ENCODE measurements at regions not wholly inside any gene's neighbourhood (a gene's known extent, or its start where the extent isn't known, plus 50 kb on each side); places are given as distances from the start of the nearest gene placed in this dataset.

DNA sequence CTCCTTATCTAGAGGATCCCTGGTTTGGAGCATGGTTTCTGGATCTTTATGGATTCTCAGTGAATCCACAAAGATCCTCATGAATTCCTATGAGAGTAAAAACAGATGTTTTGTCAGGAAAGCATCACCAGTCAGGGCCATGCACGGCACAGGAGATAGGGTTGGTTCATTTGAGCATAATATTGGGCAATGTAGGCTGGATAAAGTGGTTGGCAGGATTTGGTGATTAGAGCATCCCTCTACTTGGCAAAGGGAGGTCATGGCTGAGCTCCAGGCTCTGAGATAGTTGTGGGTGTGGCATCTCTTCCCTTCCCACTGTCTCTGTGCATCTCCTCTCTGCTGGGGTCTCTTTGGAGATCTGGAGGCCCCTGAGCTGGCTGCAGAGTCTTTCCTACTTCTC, 149.8 kb downstream of the DACT1 start:
- DNase-seq (ENCODE audit: low spot score) = no peak
- Histone ChIP-seq H3K27me3 (no peaks in the 10 kb centered on the region), H3K4me1 (no peaks in the 10 kb centered on the region), H3K27ac (no peak overlapping the region), H3K9me3 (no peaks in the 10 kb centered on the region), H3K4me3 (no peak overlapping the region), H3K36me3 (no peaks in the 10 kb centered on the region)
- TF ChIP-seq CTCF (IDR thresholded peaks at IDR 0.05) = no peak

DNA sequence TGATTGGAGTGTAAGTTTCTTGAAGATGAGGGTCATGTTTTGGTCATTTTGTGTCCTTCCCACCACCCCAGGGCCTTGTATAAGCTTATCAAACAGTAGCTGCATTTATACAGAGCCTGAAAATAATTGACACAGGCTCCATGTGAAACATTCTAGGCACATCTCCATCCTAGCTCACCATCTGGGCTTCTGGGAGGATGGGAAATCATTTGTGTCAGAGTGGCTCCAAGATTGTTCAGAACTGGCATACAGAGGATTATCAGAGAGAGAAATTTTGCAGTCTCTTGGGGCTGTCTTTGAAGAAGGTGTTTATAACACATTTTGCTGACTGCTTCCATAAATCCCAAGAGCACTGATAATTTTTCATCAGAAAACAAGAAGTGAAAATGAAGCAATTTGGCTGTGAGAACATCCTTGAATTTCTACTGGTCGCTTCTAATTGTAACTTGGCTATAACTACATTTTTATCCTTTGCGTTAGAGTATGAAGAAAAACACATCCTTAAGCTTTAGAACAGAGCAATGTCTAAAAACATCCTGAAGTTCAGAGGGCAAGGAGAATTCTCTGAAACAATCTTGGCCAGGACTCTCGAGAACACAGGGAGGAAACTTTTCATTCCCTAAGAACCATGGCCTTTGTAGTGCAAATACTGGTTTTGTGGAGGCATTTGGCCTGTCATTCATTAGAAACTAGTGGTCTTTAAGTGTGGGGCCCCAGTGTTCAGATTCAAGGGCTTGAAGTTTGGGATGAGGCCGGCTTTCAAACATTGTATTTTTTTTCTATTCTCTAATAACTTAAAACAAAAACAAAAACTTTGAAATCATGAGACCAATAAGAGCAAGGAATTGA, 151.1 kb downstream of the DACT1 start:
- no peak for TF ChIP-seq CTCF (IDR thresholded peaks at IDR 0.05)
- Histone ChIP-seq H3K27me3 (no peaks in the 10 kb centered on the region), H3K27ac (no peak overlapping the region), H3K4me1 (no peaks in the 10 kb centered on the region), H3K9me3 (no peaks in the 10 kb centered on the region), H3K4me3 (no peak overlapping the region), H3K36me3 (no peaks in the 10 kb centered on the region)
- no peak for DNase-seq (ENCODE audit: low spot score)

DNA sequence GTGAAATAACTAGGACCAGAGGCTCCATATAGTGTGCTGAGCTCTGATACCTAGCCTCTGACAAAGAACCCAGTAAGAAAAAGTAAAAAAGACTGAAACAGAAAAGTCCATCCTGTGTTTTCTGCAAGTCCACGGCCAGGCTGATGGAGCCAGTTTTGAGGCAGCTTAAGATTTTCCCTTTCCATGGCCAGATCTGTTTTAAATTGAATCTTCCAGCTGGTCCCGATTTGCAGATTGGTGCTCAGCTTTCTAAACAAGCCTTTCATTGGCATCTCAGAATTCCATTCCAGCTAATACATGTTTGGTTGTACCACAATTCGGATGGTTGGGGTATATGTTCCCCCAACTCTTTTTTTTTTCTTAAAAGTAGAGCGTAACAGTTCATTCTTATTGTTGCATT, 152.0 kb downstream of the DACT1 start:
- H3K27ac ChIP-seq = no peak overlapping the region
- no peaks in the 10 kb centered on the region for H3K36me3 ChIP-seq
- no peak for TF ChIP-seq CTCF (IDR thresholded peaks at IDR 0.05)
- H3K27me3 ChIP-seq = no peaks in the 10 kb centered on the region
- H3K4me1 ChIP-seq = no peaks in the 10 kb centered on the region
- H3K4me3 ChIP-seq = no peak overlapping the region
- H3K9me3 ChIP-seq = no peaks in the 10 kb centered on the region
- no peak for DNase-seq (ENCODE audit: low spot score)

- H3K9me3 ChIP-seq = no peaks in the 10 kb centered on the region
- no peak overlapping the region for H3K4me3 ChIP-seq
- H3K27ac ChIP-seq = no peak overlapping the region
- H3K36me3 ChIP-seq = no peaks in the 10 kb centered on the region
- no peaks in the 10 kb centered on the region for H3K27me3 ChIP-seq
- no peak for TF ChIP-seq CTCF (IDR thresholded peaks at IDR 0.05)
- H3K4me1 ChIP-seq = no peaks in the 10 kb centered on the region
- DNase-seq (ENCODE audit: low spot score) = no peak
Observed at GRCh38 chr14:58792416-58792815, 154.7 kb downstream of the DACT1 start.

DNA sequence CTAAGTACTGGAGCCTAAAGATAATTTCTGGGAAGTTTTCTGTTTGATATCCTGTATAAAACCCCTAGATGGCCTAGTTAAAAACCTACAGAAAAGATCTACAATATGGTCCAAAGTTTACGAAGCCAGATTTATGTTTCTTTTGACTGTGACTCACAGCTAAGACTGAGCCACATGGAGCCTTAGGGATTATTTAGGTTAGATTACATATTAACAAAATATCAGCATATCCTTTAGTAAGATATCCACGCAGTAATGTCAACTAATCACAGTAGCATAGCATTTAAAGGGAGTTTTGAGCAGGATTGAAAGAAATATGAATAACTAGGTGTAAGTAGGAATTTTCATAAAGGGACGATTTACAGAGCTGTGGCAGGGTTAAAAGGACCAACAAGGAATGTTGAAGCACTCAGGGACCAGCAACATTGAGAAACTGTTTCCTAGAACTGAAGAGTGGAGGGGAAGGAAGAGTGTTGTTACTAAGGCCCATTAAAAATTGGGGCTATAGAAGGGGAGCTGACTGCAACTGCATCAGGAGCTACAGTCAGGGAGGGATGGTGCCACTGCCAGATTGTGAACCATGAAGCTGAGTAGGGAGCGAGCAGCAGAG, 155.5 kb downstream of the DACT1 start:
- TF ChIP-seq CTCF (IDR thresholded peaks at IDR 0.05) = no peak
- DNase-seq (ENCODE audit: low spot score) = no peak
- no peaks in the 10 kb centered on the region for H3K9me3 ChIP-seq
- H3K27me3 ChIP-seq = no peaks in the 10 kb centered on the region
- no peak overlapping the region for H3K4me3 ChIP-seq
- H3K4me1 ChIP-seq = no peaks in the 10 kb centered on the region
- H3K36me3 ChIP-seq = no peaks in the 10 kb centered on the region
- H3K27ac ChIP-seq = no peak overlapping the region

Measured in right atrium auricular region (tissue), 2 donors.